Neutrophil (primary cell): ENCODE measurements at regions not wholly inside any gene's neighbourhood (a gene's known extent, or its start where the extent isn't known, plus 50 kb on each side); places are given as distances from the start of the nearest gene placed in this dataset.

Experiments
- H3K27ac ChIP-seq: fragments of 200-600 bp; sonication (generic); 2 replicates; pipeline ENCODE4 v1.5.1; 2016; ENCODE audit warnings: mild to moderate bottlenecking, moderate library complexity
- H3K27me3 ChIP-seq: fragments of 200-600 bp; sonication (generic); 2 replicates; pipeline ENCODE4 v1.6.0; 2016; ENCODE audit warnings: mild to moderate bottlenecking
- H3K36me3 ChIP-seq: fragments of 200-600 bp; sonication (generic); 2 replicates; pipeline ENCODE4 v1.5.1; 2017
- H3K4me1 ChIP-seq, 2 experiments: fragments of 200-600 bp in 1 of 2; sonication (generic) in 1 of 2; 1 replicate in 1 of 2; 2 replicates in 1 of 2; pipeline versions ENCODE4 v1.5.1 to v1.6.1; 2013 to 2016; ENCODE audit warnings: low read depth in 1 of 2, low read length in 1 of 2, mild to moderate bottlenecking in 1 of 2, moderate library complexity in 1 of 2; ENCODE audit not compliant: control insufficient read depth in 1 of 2, insufficient read depth in 1 of 2
- H3K4me3 ChIP-seq, 2 experiments: fragments of 200-600 bp in 1 of 2; sonication (generic) in 1 of 2; 1 replicate in 1 of 2; 2 replicates in 1 of 2; pipeline ENCODE4 v1.5.1; 2013 to 2016; ENCODE audit warnings: low read depth in 1 of 2, low read length in 1 of 2, mild to moderate bottlenecking in 1 of 2, moderate library complexity in 1 of 2
- H3K9me3 ChIP-seq: fragments of 200-600 bp; sonication (generic); 2 replicates; pipeline ENCODE4 v1.5.1; 2016
- TF ChIP-seq, protein P1 (sequence below): fragments of 200-600 bp; sonication (generic); IDR thresholded peaks from 2 replicates; pipeline ENCODE4 v1.5.1; 2016; ENCODE audit warnings: antibody characterized with exemption

GRCh38 chr19:30792561-30793505, 420.6 kb downstream of the ZNF536 start:
- Histone ChIP-seq H3K4me1 (peaks cover 28 to 34% of the 10 kb centered on the region in 2 experiments), H3K36me3 (no peaks in the 10 kb centered on the region), H3K27ac (no peak overlapping the region), H3K4me3 (no peak overlapping the region), H3K27me3 (peaks cover 5% of the 10 kb centered on the region), H3K9me3 (no peaks in the 10 kb centered on the region)
- TF ChIP-seq, protein P1, sequence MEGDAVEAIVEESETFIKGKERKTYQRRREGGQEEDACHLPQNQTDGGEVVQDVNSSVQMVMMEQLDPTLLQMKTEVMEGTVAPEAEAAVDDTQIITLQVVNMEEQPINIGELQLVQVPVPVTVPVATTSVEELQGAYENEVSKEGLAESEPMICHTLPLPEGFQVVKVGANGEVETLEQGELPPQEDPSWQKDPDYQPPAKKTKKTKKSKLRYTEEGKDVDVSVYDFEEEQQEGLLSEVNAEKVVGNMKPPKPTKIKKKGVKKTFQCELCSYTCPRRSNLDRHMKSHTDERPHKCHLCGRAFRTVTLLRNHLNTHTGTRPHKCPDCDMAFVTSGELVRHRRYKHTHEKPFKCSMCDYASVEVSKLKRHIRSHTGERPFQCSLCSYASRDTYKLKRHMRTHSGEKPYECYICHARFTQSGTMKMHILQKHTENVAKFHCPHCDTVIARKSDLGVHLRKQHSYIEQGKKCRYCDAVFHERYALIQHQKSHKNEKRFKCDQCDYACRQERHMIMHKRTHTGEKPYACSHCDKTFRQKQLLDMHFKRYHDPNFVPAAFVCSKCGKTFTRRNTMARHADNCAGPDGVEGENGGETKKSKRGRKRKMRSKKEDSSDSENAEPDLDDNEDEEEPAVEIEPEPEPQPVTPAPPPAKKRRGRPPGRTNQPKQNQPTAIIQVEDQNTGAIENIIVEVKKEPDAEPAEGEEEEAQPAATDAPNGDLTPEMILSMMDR = no peak

DNA sequence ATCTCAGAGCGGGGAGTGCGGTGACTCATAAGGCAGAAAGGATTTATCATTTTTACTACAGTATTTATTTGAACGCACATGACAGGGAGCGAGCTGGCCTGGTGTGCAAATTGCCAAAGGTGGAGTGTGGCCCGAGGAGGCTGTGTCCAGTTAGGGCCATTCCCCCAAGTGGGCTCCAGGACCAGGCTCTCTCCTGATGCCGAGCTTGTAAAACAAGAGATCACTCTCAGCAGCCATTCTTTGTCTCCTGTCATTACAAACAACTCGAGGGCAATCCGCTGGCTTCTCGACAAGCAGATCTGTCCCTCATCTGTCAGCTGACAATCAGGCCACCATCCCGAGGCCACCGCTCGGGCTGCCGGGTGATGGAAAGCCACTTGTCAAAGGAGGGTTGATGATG, 418.9 kb downstream of the ZNF536 start:
- Histone ChIP-seq H3K27me3 (no peaks in the 10 kb centered on the region), H3K9me3 (no peaks in the 10 kb centered on the region), H3K36me3 (no peaks in the 10 kb centered on the region), H3K27ac (peak overlapping the region; percentile 91), H3K4me1 (peaks cover 28 to 39% of the 10 kb centered on the region in 2 experiments), H3K4me3 (no peak overlapping the region)
- TF ChIP-seq, protein P1 = no peak

DNA sequence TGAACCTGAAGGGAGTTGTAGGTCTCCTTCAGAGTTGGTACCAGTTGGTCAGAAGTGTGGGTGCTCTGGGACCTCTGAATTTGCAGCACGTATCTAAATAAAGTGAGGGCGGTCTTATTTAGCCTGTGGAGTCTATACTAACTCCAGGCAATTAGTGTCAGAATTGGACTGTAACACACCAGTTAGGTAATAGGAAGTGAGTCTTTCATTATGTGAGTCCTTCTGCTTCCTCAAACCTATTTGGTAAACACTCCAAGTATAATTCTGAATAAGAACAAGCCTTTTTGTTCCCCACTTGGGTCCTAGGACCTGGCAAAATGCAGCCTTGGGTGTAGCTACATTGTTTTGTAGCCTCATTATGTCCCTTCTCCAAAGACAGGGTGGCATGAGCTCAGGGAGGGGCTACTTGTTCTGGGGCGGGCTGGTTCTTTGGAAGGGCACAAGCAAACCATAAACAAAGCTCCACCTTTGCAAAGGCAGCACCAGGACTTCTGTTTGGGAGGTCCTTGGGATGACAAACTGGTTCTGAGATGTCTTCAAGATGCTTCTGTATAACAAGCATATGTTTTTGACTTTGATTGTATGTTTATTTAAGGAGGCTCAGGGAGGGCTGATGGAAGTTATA, 418.0 kb downstream of the ZNF536 start:
- Histone ChIP-seq H3K9me3 (no peaks in the 10 kb centered on the region), H3K4me1 (peaks cover 28 to 44% of the 10 kb centered on the region in 2 experiments), H3K27me3 (no peaks in the 10 kb centered on the region), H3K27ac (peak overlapping the region; percentile 91), H3K4me3 (peak overlapping the region; percentile 32 to 41), H3K36me3 (no peaks in the 10 kb centered on the region)
- TF ChIP-seq, protein P1 = no peak

DNA sequence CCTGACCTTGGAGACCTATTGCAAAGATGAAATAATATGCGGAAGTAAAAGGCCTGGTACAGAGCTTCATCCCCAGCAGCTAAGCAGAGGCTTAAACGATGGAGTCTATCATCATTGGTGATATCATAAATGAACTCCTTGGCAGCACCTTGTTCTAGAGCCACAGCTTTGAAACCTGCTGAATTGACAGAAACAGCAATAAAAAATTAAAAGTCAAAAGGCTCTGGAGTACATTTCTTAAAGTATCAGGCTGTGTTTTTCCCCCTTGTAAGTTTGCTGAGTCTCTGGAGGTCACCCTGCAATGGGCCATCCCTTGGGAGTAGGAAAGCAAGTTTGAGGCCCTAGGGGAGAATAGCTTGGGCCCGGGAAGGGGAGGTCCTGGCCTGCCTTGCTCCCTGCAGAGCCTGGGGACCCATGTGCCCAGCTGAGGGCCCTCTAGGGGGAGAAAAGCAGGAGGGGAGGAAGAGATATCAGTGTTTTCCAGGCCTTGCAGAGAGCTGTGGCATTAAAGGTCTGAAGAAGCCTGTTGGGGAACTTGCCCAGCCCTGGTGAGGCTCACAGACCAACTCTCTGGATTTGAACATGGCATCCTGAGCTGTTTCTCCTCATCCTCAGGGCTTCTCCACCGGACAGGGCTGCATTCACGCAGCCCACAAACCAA, 416.1 kb downstream of the ZNF536 start:
- Histone ChIP-seq H3K36me3 (no peaks in the 10 kb centered on the region), H3K27me3 (peaks cover 12% of the 10 kb centered on the region), H3K9me3 (no peaks in the 10 kb centered on the region), H3K27ac (peak overlapping the region; percentile 91), H3K4me3 (no peak overlapping the region), H3K4me1 (peaks cover 28 to 50% of the 10 kb centered on the region in 2 experiments)
- TF ChIP-seq, protein P1 = no peak

DNA sequence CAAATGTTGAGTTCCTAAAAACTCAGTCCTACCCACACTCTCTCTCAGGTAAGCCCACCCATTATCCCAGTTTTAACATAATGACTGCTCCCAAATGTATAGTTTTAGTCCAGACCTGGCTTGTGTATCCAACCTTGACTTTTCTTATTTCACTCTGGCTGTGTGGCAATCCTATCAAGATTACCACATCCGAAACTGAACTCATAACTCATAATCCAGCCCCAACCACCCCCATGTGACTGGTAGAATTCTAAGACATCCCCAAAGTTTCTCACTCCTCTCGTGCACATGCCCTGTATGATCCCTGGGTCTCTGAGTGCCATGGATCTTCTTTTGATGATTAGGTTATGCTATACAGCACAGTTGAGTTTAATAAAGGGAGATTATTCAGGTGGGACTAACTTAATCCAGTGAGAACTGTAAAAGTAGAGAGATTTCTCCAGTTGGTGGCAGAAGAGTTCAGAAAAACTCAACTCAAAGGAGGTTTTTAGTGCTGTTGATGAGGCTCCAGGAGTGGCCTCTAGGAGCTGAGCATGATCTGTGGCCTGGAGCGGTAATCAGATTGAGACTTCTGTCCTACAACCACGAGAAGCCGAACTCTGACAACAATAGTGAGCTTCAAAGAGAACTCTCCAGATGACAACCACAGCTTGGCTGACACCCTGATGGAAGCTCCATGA, 413.4 kb downstream of the ZNF536 start:
- no peak overlapping the region for H3K27ac ChIP-seq

More for the DNA sequence above, 413.4 kb downstream of the ZNF536 start:
- Histone ChIP-seq H3K4me1 (peaks cover 23 to 43% of the 10 kb centered on the region in 2 experiments), H3K27me3 (peaks cover 26% of the 10 kb centered on the region), H3K9me3 (no peaks in the 10 kb centered on the region), H3K36me3 (no peaks in the 10 kb centered on the region), H3K4me3 (no peak overlapping the region)
- TF ChIP-seq, protein P1 = no peak
